Islet of Langerhans (tissue), 1 donor: ENCODE measurements at regions not wholly inside any gene's neighbourhood (a gene's known extent, or its start where the extent isn't known, plus 50 kb on each side); places are given as distances from the start of the nearest gene placed in this dataset.

Source experiments
- FAIRE-seq: peaks from one replicate; lab custom pipeline; 2011; peaks lifted over from hg19 to GRCh38; lab: Jason Lieb, UNC

DNA sequence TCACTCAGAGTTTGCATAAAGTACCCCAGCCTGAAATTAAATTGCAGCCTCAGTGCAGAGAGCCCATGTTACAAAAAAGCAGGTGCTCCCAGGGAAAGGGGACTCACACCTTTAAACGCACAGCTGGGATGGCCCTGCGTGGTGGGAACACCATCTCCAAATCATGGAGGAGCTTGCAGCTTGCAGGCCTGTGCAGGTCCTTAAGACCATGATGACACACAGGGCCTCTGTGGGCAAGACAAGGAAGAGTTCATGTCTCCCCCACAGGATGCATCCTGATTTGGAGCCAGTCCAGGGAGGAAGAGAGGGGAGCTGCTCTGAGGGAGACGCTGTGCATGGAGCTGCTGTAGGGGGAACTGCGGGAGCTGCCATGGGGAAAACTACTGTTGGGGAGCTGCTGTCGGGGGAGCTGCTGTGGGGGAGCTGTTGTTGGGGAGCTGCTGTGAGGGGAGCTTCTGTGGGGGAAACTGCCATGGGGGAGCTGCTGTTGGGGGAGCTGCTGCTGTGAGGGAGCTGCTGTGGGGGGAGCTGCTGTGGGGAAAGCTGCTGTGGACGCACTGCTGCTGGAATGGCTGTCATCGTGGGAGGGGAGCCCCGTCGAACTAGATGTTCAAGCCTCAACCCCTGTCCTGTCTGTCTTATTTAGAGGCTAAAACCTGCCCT, 113.9 kb downstream of the MATN1 start:
- FAIRE-seq = no peak

GRCh38 chr1:30607723-30608122, 115.7 kb downstream of the MATN1 start:
- no peak for FAIRE-seq

DNA sequence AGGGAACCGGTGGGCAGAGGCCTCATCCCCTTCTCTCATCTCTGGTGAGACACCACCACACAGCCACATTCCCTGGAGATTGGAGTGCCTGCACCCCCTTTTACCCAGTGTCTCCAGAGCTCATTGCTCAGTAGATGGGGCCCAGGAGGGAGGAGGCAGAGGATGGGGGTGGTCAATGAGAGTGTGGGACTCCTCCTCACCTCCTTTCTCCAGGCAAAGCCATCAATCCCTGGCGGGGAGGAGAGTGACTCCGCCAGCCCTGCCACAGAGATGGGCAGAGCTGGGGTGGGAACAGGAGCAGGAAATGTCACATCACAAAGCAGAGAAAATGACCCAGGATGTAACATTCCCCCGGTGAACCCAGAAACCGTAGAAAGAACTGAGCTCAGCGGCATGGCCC, 117.2 kb downstream of the MATN1 start:
- no peak for FAIRE-seq

DNA sequence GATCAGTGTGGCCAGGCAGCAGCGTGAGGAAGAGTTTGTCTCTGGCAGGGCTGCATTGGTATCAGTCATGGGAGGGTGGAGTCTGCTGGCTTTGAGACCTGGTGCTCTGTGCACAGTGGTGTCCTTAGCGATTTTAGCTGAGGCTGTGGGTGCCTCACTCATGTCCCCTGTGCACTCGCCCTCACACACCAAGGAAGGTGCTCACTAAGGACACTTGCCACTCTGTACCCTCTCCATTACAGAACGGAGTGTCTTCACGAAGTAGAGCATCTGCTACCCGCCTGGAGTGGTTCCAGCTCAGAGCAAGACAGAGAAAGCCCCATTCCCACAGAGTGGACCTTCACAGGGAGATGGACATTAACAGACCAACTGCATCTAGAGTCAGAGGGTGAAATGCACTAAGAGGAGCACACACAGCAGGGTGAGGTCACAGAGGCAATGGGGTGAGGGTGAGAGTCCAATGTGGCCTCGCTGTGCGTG, 117.9 kb downstream of the MATN1 start:
- no peak for FAIRE-seq

DNA sequence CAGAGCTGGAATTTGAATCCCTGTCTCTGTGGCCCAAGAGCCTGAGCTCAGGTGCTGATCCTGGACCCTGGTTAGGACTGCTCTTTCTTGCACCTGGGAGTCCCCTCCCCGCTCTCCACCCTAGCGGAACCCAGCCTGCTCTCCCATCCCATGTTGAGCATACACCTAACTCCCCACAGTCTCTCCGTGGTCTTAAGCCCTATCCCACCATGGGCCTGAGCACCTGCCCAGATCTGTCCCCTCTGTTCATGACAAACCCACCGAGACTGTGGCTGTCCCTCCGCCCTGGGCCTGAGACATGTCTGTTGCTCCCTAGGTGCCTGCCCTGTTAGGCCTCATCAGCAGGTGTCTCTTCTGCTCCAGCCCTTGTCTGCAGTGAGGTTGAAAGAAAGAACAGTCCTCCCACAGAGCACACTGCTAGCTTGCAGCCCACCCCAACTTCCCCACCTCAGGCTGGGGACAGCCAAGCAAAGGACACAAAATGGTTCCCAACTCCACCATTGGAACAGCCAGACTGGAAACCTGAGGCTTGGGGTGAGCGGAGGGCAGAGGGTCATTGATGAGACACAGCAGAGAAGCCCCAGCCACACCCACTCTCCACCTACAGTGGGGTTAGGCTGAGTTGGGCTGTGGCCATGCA, 118.5 kb downstream of the MATN1 start:
- no peak for FAIRE-seq

GRCh38 chr1:30603081-30603858, 120.1 kb downstream of the MATN1 start:
- FAIRE-seq = no peak

GRCh38 chr1:30601316-30602085, 121.9 kb downstream of the MATN1 start:
- no peak for FAIRE-seq

GRCh38 chr1:30600706-30601105, 122.7 kb downstream of the MATN1 start:
- no peak for FAIRE-seq

DNA sequence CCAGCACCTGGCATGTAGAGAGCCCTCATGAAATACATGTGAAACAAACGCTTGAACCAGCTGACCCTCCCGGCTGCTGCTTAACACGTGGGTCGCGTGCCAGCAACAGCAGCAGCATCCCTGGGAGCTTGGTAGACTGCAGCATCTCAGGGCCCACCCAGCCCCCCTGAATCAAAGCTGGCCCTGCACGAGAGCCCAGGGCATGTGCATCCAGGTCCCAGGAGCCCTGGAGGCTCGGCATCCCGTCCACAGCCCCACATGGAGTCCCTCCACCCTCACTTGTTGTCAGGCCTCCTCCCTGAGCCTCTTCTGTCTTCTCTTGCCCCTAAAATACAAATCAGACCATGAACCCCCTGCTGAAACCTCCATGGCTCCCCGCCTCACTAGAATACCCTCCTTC, 123.1 kb downstream of the MATN1 start:
- no peak for FAIRE-seq

DNA sequence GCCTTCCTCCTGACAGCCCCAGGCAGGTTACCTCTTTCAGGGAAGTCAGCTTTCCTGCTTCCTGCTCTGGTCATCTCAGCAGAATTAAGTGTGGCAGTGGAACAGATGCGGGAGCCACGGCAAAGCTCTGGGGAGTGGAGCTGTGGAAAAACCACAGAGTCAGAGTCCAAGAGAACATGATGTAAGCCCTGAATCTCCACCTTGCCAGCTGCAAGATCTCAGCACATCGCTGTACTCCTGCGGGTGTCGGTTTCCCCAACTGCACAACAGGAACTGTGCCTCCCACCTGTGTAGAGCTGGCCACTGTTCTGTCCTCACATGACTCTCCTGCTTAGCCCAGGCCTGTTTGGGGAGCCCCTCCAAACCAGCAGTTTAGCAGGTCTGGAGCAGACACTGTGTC, 123.7 kb downstream of the MATN1 start:
- FAIRE-seq = no peak

- FAIRE-seq = no peak
Observed at GRCh38 chr1:30598571-30599114, 124.7 kb downstream of the MATN1 start.

DNA sequence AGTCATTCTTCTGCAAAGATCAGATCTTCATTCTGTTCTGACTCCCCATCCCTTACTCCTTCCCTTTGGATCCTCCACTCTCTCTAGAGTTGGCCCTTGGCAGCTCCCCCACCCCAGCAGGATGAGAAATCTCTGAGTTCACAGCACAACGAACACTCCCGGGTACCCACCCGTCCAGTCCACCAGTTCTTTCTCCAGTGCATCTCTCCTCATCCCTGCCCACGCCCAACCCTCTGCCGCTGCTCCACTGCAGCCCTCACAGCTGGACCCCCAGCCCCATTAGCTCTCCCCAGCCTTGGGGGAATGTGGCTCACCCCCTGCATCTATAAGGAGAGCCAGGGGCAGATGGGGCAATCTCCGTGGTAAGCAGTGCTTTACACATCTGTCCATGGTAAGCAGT, 125.7 kb downstream of the MATN1 start:
- FAIRE-seq = no peak

DNA sequence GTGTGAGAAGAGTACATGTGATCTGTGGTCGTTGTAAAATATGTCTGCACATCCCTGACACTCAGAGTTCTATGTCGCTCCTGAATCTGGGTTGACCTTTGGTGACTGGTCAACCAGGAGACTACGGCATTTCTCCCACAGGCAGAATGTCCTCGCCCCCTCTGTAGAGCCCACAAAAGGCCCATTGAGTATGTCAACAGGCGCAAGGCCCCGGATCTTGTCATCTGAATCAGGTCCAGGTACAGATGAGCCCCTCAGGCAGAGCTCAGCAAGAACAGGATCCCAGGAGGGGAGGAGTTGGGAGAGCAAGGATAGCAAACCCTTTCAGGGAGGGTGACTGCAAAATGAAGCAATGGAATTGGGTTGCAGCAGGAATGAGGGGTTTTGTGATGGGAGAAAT, 126.5 kb downstream of the MATN1 start:
- FAIRE-seq = no peak

GRCh38 chr1:30596470-30596869, 126.9 kb downstream of the MATN1 start:
- FAIRE-seq = no peak

GRCh38 chr1:30589083-30589482, 134.3 kb downstream of the MATN1 start:
- no peak for FAIRE-seq

GRCh38 chr1:30588311-30589073, 134.9 kb downstream of the MATN1 start:
- FAIRE-seq = no peak

DNA sequence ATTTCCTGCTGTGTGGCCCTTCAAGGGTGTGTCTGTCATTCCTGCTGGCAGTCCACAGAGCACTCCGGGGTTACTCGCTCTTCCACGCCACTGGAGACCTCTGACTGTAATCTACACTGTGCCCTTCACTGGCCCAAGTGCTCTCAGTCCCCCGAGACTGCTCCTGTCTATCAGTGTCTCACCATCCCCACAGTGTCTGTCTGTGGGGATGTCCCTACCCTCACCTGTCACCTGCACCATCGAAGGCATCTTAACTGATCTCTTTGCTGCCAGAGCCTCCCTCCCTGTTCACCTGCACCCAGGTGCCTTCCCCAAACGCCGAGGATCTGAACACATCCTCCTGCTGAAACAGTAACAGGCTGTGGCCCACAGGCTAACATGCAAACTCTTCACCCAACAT, 136.7 kb downstream of the MATN1 start:
- no peak for FAIRE-seq

- FAIRE-seq = no peak
Observed at GRCh38 chr1:30579580-30579979, 143.8 kb downstream of the MATN1 start.

GRCh38 chr1:30575066-30575465, 148.3 kb downstream of the MATN1 start:
- no peak for FAIRE-seq

- FAIRE-seq = no peak
Observed at GRCh38 chr1:30572192-30572591, 151.2 kb downstream of the MATN1 start.

- no peak for FAIRE-seq
Observed at GRCh38 chr1:30571380-30571779, 152.0 kb downstream of the MATN1 start.

DNA sequence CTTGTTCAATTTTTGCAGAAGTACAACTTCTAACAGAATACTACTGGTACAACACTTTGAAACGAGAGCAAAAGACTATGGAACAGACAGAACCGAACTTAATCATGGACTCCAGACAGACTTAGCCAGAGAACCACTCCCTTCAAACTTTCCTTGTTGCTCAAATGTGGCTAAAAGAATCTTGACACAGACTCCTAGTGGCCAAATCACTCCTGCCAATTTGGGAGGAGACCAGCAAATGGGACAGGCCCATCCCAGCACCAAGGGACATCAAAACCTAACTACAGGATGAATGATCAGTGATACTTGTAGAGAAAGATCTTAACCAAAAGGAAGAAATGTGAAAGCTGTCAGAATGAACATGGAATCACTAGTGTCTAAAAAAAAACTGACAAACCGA, 154.0 kb downstream of the MATN1 start:
- no peak for FAIRE-seq
